GM23338 (cell line): ENCODE measurements at regions not wholly inside any gene's neighbourhood (a gene's known extent, or its start where the extent isn't known, plus 50 kb on each side); places are given as distances from the start of the nearest gene placed in this dataset.

ENCODE experiments used
- ATAC-seq: fragments of 200-7000 bp; cut with Tn5 transposase; 3 replicates; pipeline ENCODE4 v1.9.1; 2020
- DNase-seq: peaks from one replicate; pipeline ENCODE4 v3.0.0-alpha.2; 2015; ENCODE audit warnings: low spot score
- H2AFZ ChIP-seq: fragments of 200-600 bp; sonication (generic); 2 replicates; pipeline ENCODE4 v1.8.0; 2016; ENCODE audit warnings: antibody characterized with exemption, mild to moderate bottlenecking, moderate library complexity
- H3F3A ChIP-seq: fragments of 200-600 bp; sonication (generic); replicated peaks from 2 replicates; pipeline ENCODE4 v1.8.0; 2017; ENCODE audit warnings: antibody characterized with exemption, mixed run types, low read depth
- H3K27ac ChIP-seq: fragments of 200-600 bp; sonication (generic); 2 replicates; pipeline ENCODE4 v1.6.1; 2016; ENCODE audit warnings: low read depth
- H3K27me3 ChIP-seq: fragments of 200-600 bp; sonication (generic); 2 replicates; pipeline ENCODE4 v1.8.0; 2016; ENCODE audit warnings: mild to moderate bottlenecking, mixed run types, moderate library complexity; ENCODE audit not compliant: insufficient read depth
- H3K36me3 ChIP-seq: fragments of 200-600 bp; sonication (generic); 2 replicates; pipeline ENCODE4 v1.8.0; 2016; ENCODE audit warnings: mild to moderate bottlenecking; ENCODE audit not compliant: insufficient read depth
- H3K4me1 ChIP-seq: fragments of 200-600 bp; sonication (generic); 2 replicates; pipeline ENCODE4 v1.8.0; 2016; ENCODE audit warnings: mild to moderate bottlenecking, moderate library complexity; ENCODE audit not compliant: insufficient read depth
- H3K4me2 ChIP-seq: fragments of 200-600 bp; sonication (generic); 2 replicates; pipeline ENCODE4 v1.7.1; 2017; ENCODE audit warnings: mixed run types
- H3K4me3 ChIP-seq: fragments of 200-600 bp; sonication (generic); 2 replicates; pipeline ENCODE4 v1.6.1; 2016; ENCODE audit warnings: mixed run types
- H3K79me2 ChIP-seq: fragments of 200-600 bp; sonication (generic); replicated peaks from 2 replicates; pipeline ENCODE4 v1.8.0; 2017; ENCODE audit warnings: mild to moderate bottlenecking; ENCODE audit not compliant: insufficient read depth
- H3K9me2 ChIP-seq: fragments of 200-600 bp; sonication (generic); 2 replicates; pipeline ENCODE4 v1.8.0; 2017; ENCODE audit not compliant: insufficient read depth
- H4K20me1 ChIP-seq: fragments of 200-600 bp; sonication (generic); replicated peaks from 2 replicates; pipeline ENCODE4 v1.8.0; 2017; ENCODE audit warnings: mild to moderate bottlenecking; ENCODE audit not compliant: insufficient read depth
- H3K27ac Mint-ChIP-seq: 2 replicates; pipeline ENCODE4 v1.8.0; 2020; ENCODE audit warnings: inconsistent platforms, mild to moderate bottlenecking, moderate library complexity, mixed read lengths
- H3K27me3 Mint-ChIP-seq: 3 replicates; pipeline ENCODE4 v1.8.0; 2022; ENCODE audit warnings: low read depth, mild to moderate bottlenecking, moderate library complexity, mixed read lengths, inconsistent platforms; ENCODE audit not compliant: insufficient read depth, poor library complexity
- H3K36me3 Mint-ChIP-seq: 3 replicates; pipeline ENCODE4 v1.8.0; 2021; ENCODE audit warnings: low read depth, mild to moderate bottlenecking, inconsistent platforms, moderate library complexity, mixed read lengths
- H3K4me1 Mint-ChIP-seq: 3 replicates; pipeline ENCODE4 v1.8.0; 2020; ENCODE audit warnings: mild to moderate bottlenecking, inconsistent platforms, mixed read lengths
- H3K4me3 Mint-ChIP-seq: 3 replicates; pipeline ENCODE4 v1.8.0; 2021; ENCODE audit warnings: moderate library complexity, mild to moderate bottlenecking, inconsistent platforms, mixed read lengths
- H3K9me3 Mint-ChIP-seq: 3 replicates; pipeline ENCODE4 v1.8.0; 2020; ENCODE audit warnings: moderate library complexity, mild to moderate bottlenecking, inconsistent platforms, mixed read lengths
- CREB1 ChIP-seq: fragments of 250-450 bp; sonication (Bioruptor Pico); IDR thresholded peaks from 2 replicates; pipeline ENCODE4 v1.5.0; 2020; ENCODE audit warnings: low read depth, mild to moderate bottlenecking, moderate library complexity
- EZH2 ChIP-seq: fragments of 200-600 bp; sonication (generic); IDR thresholded peaks from one replicate; pipeline ENCODE4 v1.8.0; 2017; ENCODE audit warnings: antibody characterized with exemption, mild to moderate bottlenecking, low read depth; ENCODE audit not compliant: unreplicated experiment
- EZH2phosphoT487 ChIP-seq: fragments of 200-600 bp; sonication (generic); IDR thresholded peaks from one replicate; pipeline ENCODE4 v1.8.1; 2018; ENCODE audit warnings: antibody characterized with exemption; ENCODE audit not compliant: unreplicated experiment
- JUNB ChIP-seq: IDR thresholded peaks from one replicate; pipeline ENCODE4 v1.6.1; 2016; ENCODE audit warnings: antibody characterized with exemption; ENCODE audit not compliant: unreplicated experiment
- NANOG ChIP-seq: IDR thresholded peaks from 2 replicates; pipeline ENCODE4 v1.6.1; 2016; ENCODE audit warnings: antibody characterized with exemption, borderline replicate concordance
- POLR2AphosphoS5 ChIP-seq: IDR thresholded peaks from 2 replicates; pipeline ENCODE4 v1.6.1; 2016; ENCODE audit warnings: antibody characterized with exemption, low read depth
- STAT1 ChIP-seq: IDR thresholded peaks from one replicate; pipeline ENCODE4 v1.6.1; 2016; ENCODE audit warnings: antibody characterized with exemption; ENCODE audit not compliant: unreplicated experiment
- ZNF114 ChIP-seq: fragments of 250-450 bp; sonication (Bioruptor Pico); IDR thresholded peaks from 2 replicates; pipeline ENCODE4 v1.5.0; 2020; ENCODE audit warnings: mild to moderate bottlenecking, moderate library complexity
- ZNF331 ChIP-seq: fragments of 250-450 bp; sonication (Bioruptor Pico); IDR thresholded peaks from 2 replicates; pipeline ENCODE4 v1.5.0; 2020; ENCODE audit warnings: low read depth, mild to moderate bottlenecking, moderate library complexity
- TF ChIP-seq, protein P1 (sequence below): fragments of 250-450 bp; sonication (Bioruptor Pico); IDR thresholded peaks from 2 replicates; pipeline ENCODE4 v1.5.0; 2020; ENCODE audit warnings: mild to moderate bottlenecking, moderate library complexity
- TF ChIP-seq, protein P2 (sequence below): IDR thresholded peaks from one replicate; pipeline ENCODE4 v1.6.1; 2018; ENCODE audit warnings: antibody characterized with exemption; ENCODE audit not compliant: unreplicated experiment
- TF ChIP-seq, protein P3 (sequence below), 2 experiments: fragments of 200-600 bp in 1 of 2; sonication (generic) in 1 of 2; conservative IDR thresholded peaks; 2 replicates each; pipeline versions ENCODE4 v1.5.1 to v1.6.1; 2016 to 2017; ENCODE audit warnings: antibody characterized with exemption in 2 of 2, low read depth in 2 of 2, mild to moderate bottlenecking in 2 of 2, moderate library complexity in 1 of 2
- TF ChIP-seq, protein P4 (sequence below): IDR thresholded peaks from 2 replicates; pipeline ENCODE4 v1.6.1; 2016; ENCODE audit warnings: antibody characterized with exemption

DNA sequence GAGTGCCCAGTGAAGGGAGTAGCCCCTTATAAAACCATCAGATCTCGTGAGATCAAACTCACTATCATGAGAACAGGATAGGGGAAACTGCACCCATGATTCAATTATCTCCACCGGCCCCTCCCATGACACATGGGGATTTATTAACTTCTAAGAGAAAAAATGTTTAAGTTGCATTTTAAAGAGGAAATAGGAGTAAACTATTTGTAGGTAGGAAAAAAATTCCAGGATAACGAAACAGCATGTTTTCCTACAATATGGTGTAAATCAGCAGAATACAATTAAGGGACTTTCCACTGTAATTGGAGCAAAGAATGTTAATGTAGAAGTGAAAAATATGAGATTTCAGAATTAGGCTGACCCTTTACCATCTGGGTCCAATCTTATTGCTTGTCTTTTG is 63.9 kb downstream of the FBXO5 start:
- H3K27me3 ChIP-seq, result no peaks in the 10 kb centered on the region
- H3K4me2 ChIP-seq, result no peak overlapping the region
- H3K36me3 ChIP-seq, result 0 out of 2 replicates have a peak, but pooled peaks cover 4% of the 10 kb centered on the region
- H3K4me1 Mint-ChIP-seq, result peaks cover 10% of the 10 kb centered on the region; the same call in 2 of the 3 replicates
- H4K20me1 ChIP-seq, result no peaks in the 10 kb centered on the region
- no peaks in the 10 kb centered on the region for H3K79me2 ChIP-seq
- H3K4me3 ChIP-seq, result no peak overlapping the region
- peaks cover 2% of the 10 kb centered on the region; the same call in 1 of the 3 replicates for H3K36me3 Mint-ChIP-seq
- H3K4me3 Mint-ChIP-seq, result no peak overlapping the region
- no peak for TF ChIP-seq NANOG
- TF ChIP-seq ZNF331 (CRISPR knock-in tag), result no peak
- TF ChIP-seq EZH2, result no peak
- TF ChIP-seq, protein P1, sequence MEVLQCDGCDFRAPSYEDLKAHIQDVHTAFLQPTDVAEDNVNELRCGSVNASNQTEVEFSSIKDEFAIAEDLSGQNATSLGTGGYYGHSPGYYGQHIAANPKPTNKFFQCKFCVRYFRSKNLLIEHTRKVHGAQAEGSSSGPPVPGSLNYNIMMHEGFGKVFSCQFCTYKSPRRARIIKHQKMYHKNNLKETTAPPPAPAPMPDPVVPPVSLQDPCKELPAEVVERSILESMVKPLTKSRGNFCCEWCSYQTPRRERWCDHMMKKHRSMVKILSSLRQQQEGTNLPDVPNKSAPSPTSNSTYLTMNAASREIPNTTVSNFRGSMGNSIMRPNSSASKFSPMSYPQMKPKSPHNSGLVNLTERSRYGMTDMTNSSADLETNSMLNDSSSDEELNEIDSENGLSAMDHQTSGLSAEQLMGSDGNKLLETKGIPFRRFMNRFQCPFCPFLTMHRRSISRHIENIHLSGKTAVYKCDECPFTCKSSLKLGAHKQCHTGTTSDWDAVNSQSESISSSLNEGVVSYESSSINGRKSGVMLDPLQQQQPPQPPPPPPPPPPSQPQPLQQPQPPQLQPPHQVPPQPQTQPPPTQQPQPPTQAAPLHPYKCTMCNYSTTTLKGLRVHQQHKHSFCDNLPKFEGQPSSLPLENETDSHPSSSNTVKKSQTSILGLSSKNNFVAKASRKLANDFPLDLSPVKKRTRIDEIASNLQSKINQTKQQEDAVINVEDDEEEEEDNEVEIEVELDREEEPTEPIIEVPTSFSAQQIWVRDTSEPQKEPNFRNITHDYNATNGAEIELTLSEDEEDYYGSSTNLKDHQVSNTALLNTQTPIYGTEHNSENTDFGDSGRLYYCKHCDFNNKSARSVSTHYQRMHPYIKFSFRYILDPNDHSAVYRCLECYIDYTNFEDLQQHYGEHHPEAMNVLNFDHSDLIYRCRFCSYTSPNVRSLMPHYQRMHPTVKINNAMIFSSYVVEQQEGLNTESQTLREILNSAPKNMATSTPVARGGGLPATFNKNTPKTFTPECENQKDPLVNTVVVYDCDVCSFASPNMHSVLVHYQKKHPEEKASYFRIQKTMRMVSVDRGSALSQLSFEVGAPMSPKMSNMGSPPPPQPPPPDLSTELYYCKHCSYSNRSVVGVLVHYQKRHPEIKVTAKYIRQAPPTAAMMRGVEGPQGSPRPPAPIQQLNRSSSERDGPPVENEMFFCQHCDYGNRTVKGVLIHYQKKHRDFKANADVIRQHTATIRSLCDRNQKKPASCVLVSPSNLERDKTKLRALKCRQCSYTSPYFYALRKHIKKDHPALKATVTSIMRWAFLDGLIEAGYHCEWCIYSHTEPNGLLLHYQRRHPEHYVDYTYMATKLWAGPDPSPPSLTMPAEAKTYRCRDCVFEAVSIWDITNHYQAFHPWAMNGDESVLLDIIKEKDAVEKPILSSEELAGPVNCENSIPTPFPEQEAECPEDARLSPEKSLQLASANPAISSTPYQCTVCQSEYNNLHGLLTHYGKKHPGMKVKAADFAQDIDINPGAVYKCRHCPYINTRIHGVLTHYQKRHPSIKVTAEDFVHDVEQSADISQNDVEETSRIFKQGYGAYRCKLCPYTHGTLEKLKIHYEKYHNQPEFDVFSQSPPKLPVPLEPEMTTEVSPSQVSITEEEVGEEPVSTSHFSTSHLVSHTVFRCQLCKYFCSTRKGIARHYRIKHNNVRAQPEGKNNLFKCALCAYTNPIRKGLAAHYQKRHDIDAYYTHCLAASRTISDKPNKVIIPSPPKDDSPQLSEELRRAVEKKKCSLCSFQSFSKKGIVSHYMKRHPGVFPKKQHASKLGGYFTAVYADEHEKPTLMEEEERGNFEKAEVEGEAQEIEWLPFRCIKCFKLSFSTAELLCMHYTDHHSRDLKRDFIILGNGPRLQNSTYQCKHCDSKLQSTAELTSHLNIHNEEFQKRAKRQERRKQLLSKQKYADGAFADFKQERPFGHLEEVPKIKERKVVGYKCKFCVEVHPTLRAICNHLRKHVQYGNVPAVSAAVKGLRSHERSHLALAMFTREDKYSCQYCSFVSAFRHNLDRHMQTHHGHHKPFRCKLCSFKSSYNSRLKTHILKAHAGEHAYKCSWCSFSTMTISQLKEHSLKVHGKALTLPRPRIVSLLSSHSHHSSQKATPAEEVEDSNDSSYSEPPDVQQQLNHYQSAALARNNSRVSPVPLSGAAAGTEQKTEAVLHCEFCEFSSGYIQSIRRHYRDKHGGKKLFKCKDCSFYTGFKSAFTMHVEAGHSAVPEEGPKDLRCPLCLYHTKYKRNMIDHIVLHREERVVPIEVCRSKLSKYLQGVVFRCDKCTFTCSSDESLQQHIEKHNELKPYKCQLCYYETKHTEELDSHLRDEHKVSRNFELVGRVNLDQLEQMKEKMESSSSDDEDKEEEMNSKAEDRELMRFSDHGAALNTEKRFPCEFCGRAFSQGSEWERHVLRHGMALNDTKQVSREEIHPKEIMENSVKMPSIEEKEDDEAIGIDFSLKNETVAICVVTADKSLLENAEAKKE (CRISPR knock-in tag), result no peak
- TF ChIP-seq, protein P2, sequence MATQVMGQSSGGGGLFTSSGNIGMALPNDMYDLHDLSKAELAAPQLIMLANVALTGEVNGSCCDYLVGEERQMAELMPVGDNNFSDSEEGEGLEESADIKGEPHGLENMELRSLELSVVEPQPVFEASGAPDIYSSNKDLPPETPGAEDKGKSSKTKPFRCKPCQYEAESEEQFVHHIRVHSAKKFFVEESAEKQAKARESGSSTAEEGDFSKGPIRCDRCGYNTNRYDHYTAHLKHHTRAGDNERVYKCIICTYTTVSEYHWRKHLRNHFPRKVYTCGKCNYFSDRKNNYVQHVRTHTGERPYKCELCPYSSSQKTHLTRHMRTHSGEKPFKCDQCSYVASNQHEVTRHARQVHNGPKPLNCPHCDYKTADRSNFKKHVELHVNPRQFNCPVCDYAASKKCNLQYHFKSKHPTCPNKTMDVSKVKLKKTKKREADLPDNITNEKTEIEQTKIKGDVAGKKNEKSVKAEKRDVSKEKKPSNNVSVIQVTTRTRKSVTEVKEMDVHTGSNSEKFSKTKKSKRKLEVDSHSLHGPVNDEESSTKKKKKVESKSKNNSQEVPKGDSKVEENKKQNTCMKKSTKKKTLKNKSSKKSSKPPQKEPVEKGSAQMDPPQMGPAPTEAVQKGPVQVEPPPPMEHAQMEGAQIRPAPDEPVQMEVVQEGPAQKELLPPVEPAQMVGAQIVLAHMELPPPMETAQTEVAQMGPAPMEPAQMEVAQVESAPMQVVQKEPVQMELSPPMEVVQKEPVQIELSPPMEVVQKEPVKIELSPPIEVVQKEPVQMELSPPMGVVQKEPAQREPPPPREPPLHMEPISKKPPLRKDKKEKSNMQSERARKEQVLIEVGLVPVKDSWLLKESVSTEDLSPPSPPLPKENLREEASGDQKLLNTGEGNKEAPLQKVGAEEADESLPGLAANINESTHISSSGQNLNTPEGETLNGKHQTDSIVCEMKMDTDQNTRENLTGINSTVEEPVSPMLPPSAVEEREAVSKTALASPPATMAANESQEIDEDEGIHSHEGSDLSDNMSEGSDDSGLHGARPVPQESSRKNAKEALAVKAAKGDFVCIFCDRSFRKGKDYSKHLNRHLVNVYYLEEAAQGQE, result no peak
- TF ChIP-seq ZNF114 (CRISPR knock-in tag), result no peak
- TF ChIP-seq, protein P3, sequence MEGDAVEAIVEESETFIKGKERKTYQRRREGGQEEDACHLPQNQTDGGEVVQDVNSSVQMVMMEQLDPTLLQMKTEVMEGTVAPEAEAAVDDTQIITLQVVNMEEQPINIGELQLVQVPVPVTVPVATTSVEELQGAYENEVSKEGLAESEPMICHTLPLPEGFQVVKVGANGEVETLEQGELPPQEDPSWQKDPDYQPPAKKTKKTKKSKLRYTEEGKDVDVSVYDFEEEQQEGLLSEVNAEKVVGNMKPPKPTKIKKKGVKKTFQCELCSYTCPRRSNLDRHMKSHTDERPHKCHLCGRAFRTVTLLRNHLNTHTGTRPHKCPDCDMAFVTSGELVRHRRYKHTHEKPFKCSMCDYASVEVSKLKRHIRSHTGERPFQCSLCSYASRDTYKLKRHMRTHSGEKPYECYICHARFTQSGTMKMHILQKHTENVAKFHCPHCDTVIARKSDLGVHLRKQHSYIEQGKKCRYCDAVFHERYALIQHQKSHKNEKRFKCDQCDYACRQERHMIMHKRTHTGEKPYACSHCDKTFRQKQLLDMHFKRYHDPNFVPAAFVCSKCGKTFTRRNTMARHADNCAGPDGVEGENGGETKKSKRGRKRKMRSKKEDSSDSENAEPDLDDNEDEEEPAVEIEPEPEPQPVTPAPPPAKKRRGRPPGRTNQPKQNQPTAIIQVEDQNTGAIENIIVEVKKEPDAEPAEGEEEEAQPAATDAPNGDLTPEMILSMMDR (conservative IDR thresholded peaks at IDR 0.05; ENCODE audit: low read depth in 2 of 2), result no peak
- TF ChIP-seq POLR2AphosphoS5, result no peak
- no peak for TF ChIP-seq JUNB
- TF ChIP-seq STAT1, result no peak
- TF ChIP-seq, protein P4, sequence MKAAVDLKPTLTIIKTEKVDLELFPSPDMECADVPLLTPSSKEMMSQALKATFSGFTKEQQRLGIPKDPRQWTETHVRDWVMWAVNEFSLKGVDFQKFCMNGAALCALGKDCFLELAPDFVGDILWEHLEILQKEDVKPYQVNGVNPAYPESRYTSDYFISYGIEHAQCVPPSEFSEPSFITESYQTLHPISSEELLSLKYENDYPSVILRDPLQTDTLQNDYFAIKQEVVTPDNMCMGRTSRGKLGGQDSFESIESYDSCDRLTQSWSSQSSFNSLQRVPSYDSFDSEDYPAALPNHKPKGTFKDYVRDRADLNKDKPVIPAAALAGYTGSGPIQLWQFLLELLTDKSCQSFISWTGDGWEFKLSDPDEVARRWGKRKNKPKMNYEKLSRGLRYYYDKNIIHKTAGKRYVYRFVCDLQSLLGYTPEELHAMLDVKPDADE, result no peak
- no peak for TF ChIP-seq CREB1 (CRISPR knock-in tag)
- no peak for TF ChIP-seq EZH2phosphoT487
- H3K27me3 Mint-ChIP-seq, result peaks cover 3% of the 10 kb centered on the region
- no peak overlapping the region for H3K27ac ChIP-seq
- no peaks in the 10 kb centered on the region for H3F3A ChIP-seq
- peaks cover 16% of the 10 kb centered on the region for H3K4me1 ChIP-seq
- H3K9me3 Mint-ChIP-seq, result peaks cover 4% of the 10 kb centered on the region; the same call in 2 of the 3 replicates
- DNase-seq (no peak), ATAC-seq (no peak)
- H3K9me2 ChIP-seq, result peaks cover 7% of the 10 kb centered on the region; the same call in 1 of the 2 replicates
- H2AFZ ChIP-seq, result no peak overlapping the region
- H3K27ac Mint-ChIP-seq, result peak overlapping the region; percentile 8; the same call in 1 of the 2 replicates
